SU-DHL-6 (cell line): ENCODE measurements at regions not wholly inside any gene's neighbourhood (a gene's known extent, or its start where the extent isn't known, plus 50 kb on each side); places are given as distances from the start of the nearest gene placed in this dataset.

Experiments
- H2AFZ ChIP-seq: fragments of 200-600 bp; sonication (generic); 2 replicates; pipeline ENCODE4 v1.6.1; 2014; ENCODE audit warnings: low read depth, mild to moderate bottlenecking, moderate library complexity, mixed read lengths, antibody characterized with exemption, low read length; ENCODE audit not compliant: severe bottlenecking
- H3F3A ChIP-seq: fragments of 200-600 bp; shearing (Covaris generic); 2 replicates; pipeline ENCODE4 v1.6.0; 2016; ENCODE audit warnings: antibody characterized with exemption, mild to moderate bottlenecking; ENCODE audit not compliant: insufficient read depth
- H3K27ac ChIP-seq: fragments of 200-600 bp; sonication (generic); 2 replicates; pipeline ENCODE4 v1.5.1; 2016; ENCODE audit warnings: low read depth, mild to moderate bottlenecking, low read length, moderate library complexity, mixed read lengths
- H3K27me3 ChIP-seq: fragments of 200-600 bp; sonication (generic), shearing (Covaris generic); 2 replicates; pipeline ENCODE4 v1.6.0; 2014; ENCODE audit warnings: mild to moderate bottlenecking, low read length
- H3K36me3 ChIP-seq: fragments of 200-600 bp; sonication (generic); 2 replicates; pipeline ENCODE4 v1.6.1; 2014; ENCODE audit warnings: mild to moderate bottlenecking, low read length, mixed read lengths
- H3K4me2 ChIP-seq: fragments of 300-600, 200-600 bp; shearing (Covaris generic), sonication (generic); 2 replicates; pipeline ENCODE4 v1.6.0; 2014; ENCODE audit warnings: low read length, low read depth, mild to moderate bottlenecking; ENCODE audit not compliant: poor library complexity, severe bottlenecking
- H3K4me3 ChIP-seq: fragments of 200-600 bp; sonication (generic); 2 replicates; pipeline ENCODE4 v1.5.1; 2014; ENCODE audit warnings: antibody characterized with exemption, low read length, mild to moderate bottlenecking, mixed read lengths; ENCODE audit not compliant: insufficient read depth, poor library complexity, severe bottlenecking
- H3K79me2 ChIP-seq: fragments of 200-600 bp; sonication (generic); 2 replicates; pipeline ENCODE4 v1.6.1; 2014; ENCODE audit warnings: mild to moderate bottlenecking, low read length, moderate library complexity; ENCODE audit not compliant: insufficient read depth
- H3K9ac ChIP-seq: fragments of 200-600 bp; sonication (generic); 2 replicates; pipeline ENCODE4 v1.7.0; 2014; ENCODE audit warnings: mild to moderate bottlenecking, low read length
- H3K9me2 ChIP-seq: fragments of 200-600 bp; sonication (generic); replicated peaks from 2 replicates; pipeline ENCODE4 v1.6.1; 2014; ENCODE audit warnings: low read length; ENCODE audit not compliant: insufficient read depth
- H3K9me3 ChIP-seq: fragments of 200-600 bp; sonication (generic); 2 replicates; pipeline ENCODE4 v1.6.1; 2014; ENCODE audit warnings: low read length, mixed read lengths; ENCODE audit not compliant: insufficient read depth
- H4K20me1 ChIP-seq: fragments of 200-600 bp; sonication (generic); 2 replicates; pipeline ENCODE4 v1.6.1; 2014; ENCODE audit warnings: low read depth, mild to moderate bottlenecking, antibody characterized with exemption, low read length, moderate library complexity, mixed read lengths
- EZH2phosphoT487 ChIP-seq: fragments of 200-600 bp; sonication (generic), shearing (Covaris generic); conservative IDR thresholded peaks from 2 replicates; pipeline ENCODE4 v1.6.1; 2018; ENCODE audit warnings: mild to moderate bottlenecking, antibody characterized with exemption, low read length, moderate library complexity, mixed read lengths
- TF ChIP-seq, protein P1 (sequence below): fragments of 200-600 bp; sonication (generic); IDR thresholded peaks from one replicate; pipeline ENCODE4 v1.5.1; 2017; ENCODE audit warnings: antibody characterized with exemption, mild to moderate bottlenecking, low read length, moderate library complexity; ENCODE audit not compliant: insufficient read depth, poor library complexity, severe bottlenecking

DNA sequence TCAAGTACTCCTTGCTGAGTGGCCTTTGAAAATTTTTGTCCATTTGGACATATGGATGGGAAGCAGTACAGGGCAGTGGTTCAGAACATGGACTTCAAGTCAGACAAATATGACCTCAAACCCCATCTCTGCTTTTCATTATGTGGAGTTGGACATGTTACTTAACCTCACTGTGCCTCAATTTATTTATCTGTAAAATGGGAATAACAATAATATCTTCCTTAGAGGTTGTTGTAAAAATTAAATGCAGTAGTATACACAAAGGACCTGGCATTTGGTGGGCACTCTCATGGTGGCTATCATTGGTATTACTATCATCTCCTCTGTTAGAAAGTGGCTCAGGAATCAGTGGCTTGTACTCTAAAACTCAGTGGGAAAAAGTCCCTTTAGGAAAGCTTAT, 204.0 kb upstream of the MYLIP start:
- Histone ChIP-seq H3K4me2 (no peak overlapping the region), H3K9ac (no peak overlapping the region), H3K36me3 (no peaks in the 10 kb centered on the region), H3K9me2 (no peaks in the 10 kb centered on the region), H3K79me2 (no peaks in the 10 kb centered on the region), H2AFZ (no peak overlapping the region), H3K9me3 (no peaks in the 10 kb centered on the region), H3K27me3 (no peaks in the 10 kb centered on the region), H3K27ac (no peak overlapping the region), H3K4me3 (no peak overlapping the region), H3F3A (no peaks in the 10 kb centered on the region), H4K20me1 (no peaks in the 10 kb centered on the region)
- TF ChIP-seq EZH2phosphoT487, result no peak
- TF ChIP-seq, protein P1, sequence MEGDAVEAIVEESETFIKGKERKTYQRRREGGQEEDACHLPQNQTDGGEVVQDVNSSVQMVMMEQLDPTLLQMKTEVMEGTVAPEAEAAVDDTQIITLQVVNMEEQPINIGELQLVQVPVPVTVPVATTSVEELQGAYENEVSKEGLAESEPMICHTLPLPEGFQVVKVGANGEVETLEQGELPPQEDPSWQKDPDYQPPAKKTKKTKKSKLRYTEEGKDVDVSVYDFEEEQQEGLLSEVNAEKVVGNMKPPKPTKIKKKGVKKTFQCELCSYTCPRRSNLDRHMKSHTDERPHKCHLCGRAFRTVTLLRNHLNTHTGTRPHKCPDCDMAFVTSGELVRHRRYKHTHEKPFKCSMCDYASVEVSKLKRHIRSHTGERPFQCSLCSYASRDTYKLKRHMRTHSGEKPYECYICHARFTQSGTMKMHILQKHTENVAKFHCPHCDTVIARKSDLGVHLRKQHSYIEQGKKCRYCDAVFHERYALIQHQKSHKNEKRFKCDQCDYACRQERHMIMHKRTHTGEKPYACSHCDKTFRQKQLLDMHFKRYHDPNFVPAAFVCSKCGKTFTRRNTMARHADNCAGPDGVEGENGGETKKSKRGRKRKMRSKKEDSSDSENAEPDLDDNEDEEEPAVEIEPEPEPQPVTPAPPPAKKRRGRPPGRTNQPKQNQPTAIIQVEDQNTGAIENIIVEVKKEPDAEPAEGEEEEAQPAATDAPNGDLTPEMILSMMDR, result no peak

DNA sequence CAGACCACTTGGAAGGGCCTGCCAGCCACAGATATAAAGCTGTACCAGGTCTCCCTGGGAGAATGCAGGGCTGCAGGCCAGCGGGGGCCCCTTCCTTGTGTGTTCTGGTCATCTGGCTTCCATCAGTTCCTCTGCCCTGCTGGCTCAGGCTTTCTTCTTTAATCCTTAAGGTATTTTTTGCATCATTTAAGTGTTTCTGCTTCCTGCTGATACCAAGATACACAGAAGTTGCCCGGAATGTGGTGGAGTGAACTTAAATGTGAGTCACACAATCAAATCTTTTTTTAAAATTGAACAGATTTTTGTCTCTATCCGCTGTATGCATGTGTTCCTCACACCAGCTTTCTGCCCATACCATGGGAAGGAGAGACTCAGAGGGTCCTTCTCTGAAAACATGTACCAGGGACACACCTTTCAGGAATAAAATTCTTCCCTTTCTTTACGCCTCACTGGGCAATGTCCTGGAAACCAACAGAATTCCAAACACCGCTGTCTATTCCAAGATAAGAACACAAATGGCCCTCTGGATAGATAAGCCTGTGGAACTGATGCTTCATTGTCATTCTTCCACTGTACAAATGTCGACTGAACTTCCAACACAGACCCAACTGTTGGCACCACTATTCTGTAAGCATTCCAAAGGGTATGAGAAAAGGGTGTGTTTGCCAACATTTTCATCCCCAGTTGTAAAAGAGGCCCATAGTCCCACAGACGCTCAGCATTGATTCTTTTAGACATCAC, 206.2 kb upstream of the MYLIP start:
- Histone ChIP-seq H3K27me3 (no peaks in the 10 kb centered on the region), H3K9ac (no peak overlapping the region), H2AFZ (no peak overlapping the region), H3F3A (no peaks in the 10 kb centered on the region), H3K4me2 (no peak overlapping the region), H3K9me2 (no peaks in the 10 kb centered on the region), H4K20me1 (no peaks in the 10 kb centered on the region), H3K9me3 (no peaks in the 10 kb centered on the region), H3K27ac (no peak overlapping the region), H3K79me2 (no peaks in the 10 kb centered on the region), H3K36me3 (no peaks in the 10 kb centered on the region), H3K4me3 (no peak overlapping the region)
- TF ChIP-seq EZH2phosphoT487, result no peak
- TF ChIP-seq, protein P1, result no peak

DNA sequence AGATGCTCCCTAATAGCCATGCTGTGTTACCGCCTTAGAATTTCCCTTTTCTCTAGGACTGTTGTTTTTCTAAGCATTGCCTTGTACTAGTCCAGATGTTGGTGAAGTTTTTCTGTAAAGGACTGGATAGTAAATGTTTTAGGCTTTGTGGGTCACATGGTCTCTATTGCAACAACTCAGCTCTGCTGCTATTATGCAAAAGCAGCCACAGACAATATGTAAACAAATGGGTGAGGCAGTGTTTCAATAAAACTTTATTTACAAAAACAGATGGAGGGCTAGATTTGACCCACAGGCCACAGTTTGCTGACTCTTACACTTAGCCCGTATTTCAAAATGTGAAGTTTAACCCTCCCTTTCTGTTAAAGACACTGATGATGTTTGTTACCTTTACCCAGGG, 207.6 kb upstream of the MYLIP start:
- TF ChIP-seq, protein P1, result no peak
- no peak for TF ChIP-seq EZH2phosphoT487
- Histone ChIP-seq H3K9me2 (no peaks in the 10 kb centered on the region), H3K9ac (no peak overlapping the region), H3F3A (no peaks in the 10 kb centered on the region), H3K79me2 (no peaks in the 10 kb centered on the region), H3K9me3 (no peaks in the 10 kb centered on the region), H3K36me3 (no peaks in the 10 kb centered on the region), H3K27ac (no peak overlapping the region), H3K27me3 (no peaks in the 10 kb centered on the region), H4K20me1 (no peaks in the 10 kb centered on the region), H2AFZ (no peak overlapping the region), H3K4me3 (no peak overlapping the region), H3K4me2 (no peak overlapping the region)
